Adrenal gland (tissue), 5 donors: ENCODE measurements at regions not wholly inside any gene's neighbourhood (a gene's known extent, or its start where the extent isn't known, plus 50 kb on each side); places are given as distances from the start of the nearest gene placed in this dataset.

Experiments used
- CTCF ChIP-seq, 6 experiments: fragments of 450-650 bp in 4 of 6; fragments of 200-600 bp in 2 of 6; sonication (generic) in 1 of 6; IDR thresholded peaks; 1 replicate in 5 of 6; 2 replicates in 1 of 6; pipeline versions ENCODE4 v1.5.1 to v1.8.0; 2016 to 2021; ENCODE audit warnings: antibody characterized with exemption in 6 of 6, mild to moderate bottlenecking in 2 of 6, moderate library complexity in 1 of 6
- POLR2A ChIP-seq, 2 donors: fragments of 450-650 bp; IDR thresholded peaks; one replicate each; pipeline ENCODE4 v1.6.1; 2017; ENCODE audit warnings: antibody characterized with exemption in 2 of 2, mild to moderate bottlenecking in 2 of 2, moderate library complexity in 1 of 2
- donor health status: DM: no; HTN: no; CAD: no.

- no peak for TF ChIP-seq POLR2A (IDR thresholded peaks at IDR 0.05)
- no peak for TF ChIP-seq CTCF (IDR thresholded peaks at IDR 0.05)
Observed at GRCh38 chr12:30151831-30152230, 368.1 kb upstream of the TMTC1 start.
